HEK293 (cell line): ENCODE measurements at regions not wholly inside any gene's neighbourhood (a gene's known extent, or its start where the extent isn't known, plus 50 kb on each side); places are given as distances from the start of the nearest gene placed in this dataset.

Experiments used
- CTCF ChIA-PET: fragments of 350-600 bp; formaldehyde crosslinking; extraction: SDS; loops from one replicate; lab custom pipeline; 2021; ENCODE audit warnings: antibody characterized with exemption; lab: Yijun Ruan, JAX
- POLR2A ChIA-PET: fragments of 300-600 bp; formaldehyde crosslinking; extraction: SDS; loops from one replicate; lab custom pipeline; 2020; ENCODE audit warnings: antibody characterized with exemption, inconsistent platforms; lab: Yijun Ruan, JAX
- H3K27ac ChIP-seq: fragments of 200-500 bp; sonication (Bioruptor generic); 2 replicates; pipeline ENCODE4 v1.5.1; 2014; ENCODE audit warnings: low read depth, low read length, control low read depth, inconsistent platforms; ENCODE audit errors: extremely low read depth
- H3K36me3 ChIP-seq, 2 experiments: fragments of 200-500 bp in 1 of 2; sonication (Bioruptor generic) in 1 of 2; 1 replicate in 1 of 2; 2 replicates in 1 of 2; pipeline ENCODE4 v1.5.1; 2014 to 2017; ENCODE audit warnings: inconsistent platforms in 2 of 2, low read length in 2 of 2; ENCODE audit not compliant: control insufficient read depth in 2 of 2, insufficient read depth in 1 of 2
- H3K4me1 ChIP-seq: fragments of 200-500 bp; sonication (Bioruptor generic); 2 replicates; pipeline ENCODE4 v1.5.1; 2014; ENCODE audit warnings: mild to moderate bottlenecking, low read length, inconsistent platforms; ENCODE audit not compliant: control insufficient read depth, insufficient read depth
- H3K4me3 ChIP-seq: 2 replicates; pipeline ENCODE4 v1.5.1; 2011; ENCODE audit warnings: low read depth, mild to moderate bottlenecking, control low read depth, low read length, moderate library complexity
- H3K9me3 ChIP-seq: fragments of 200-500 bp; sonication (Bioruptor generic); 2 replicates; pipeline ENCODE4 v1.5.1; 2014; ENCODE audit warnings: low read depth, low read length, inconsistent platforms; ENCODE audit not compliant: control insufficient read depth, insufficient read depth
- KLF10 ChIP-seq: fragments of 450-650 bp; IDR thresholded peaks from 2 replicates; pipeline ENCODE4 v1.5.1; 2018; ENCODE audit warnings: missing biosample characterization, mild to moderate bottlenecking, missing genetic modification characterization
- OVOL3 ChIP-seq: fragments of 450-650 bp; formaldehyde crosslinking; IDR thresholded peaks from 2 replicates; pipeline ENCODE4 v1.5.1; 2016; ENCODE audit warnings: missing biosample characterization, missing genetic modification characterization
- TSHZ1 ChIP-seq: fragments of 450-650 bp; formaldehyde crosslinking; IDR thresholded peaks from 2 replicates; pipeline ENCODE4 v1.5.1; 2016; ENCODE audit warnings: missing biosample characterization, missing genetic modification characterization, borderline replicate concordance
- ZBTB6 ChIP-seq: fragments of 450-650 bp; formaldehyde crosslinking; IDR thresholded peaks from 2 replicates; pipeline ENCODE4 v1.5.1; 2017; ENCODE audit warnings: missing biosample characterization, missing genetic modification characterization
- ZNF2 ChIP-seq: fragments of 450-650 bp; formaldehyde crosslinking; IDR thresholded peaks from 2 replicates; pipeline ENCODE4 v1.5.1; 2016; ENCODE audit warnings: missing biosample characterization, missing genetic modification characterization
- ZNF23 ChIP-seq: fragments of 450-650 bp; formaldehyde crosslinking; IDR thresholded peaks from 2 replicates; pipeline ENCODE4 v1.5.1; 2016; ENCODE audit warnings: missing biosample characterization, missing genetic modification characterization, borderline replicate concordance
- ZNF274 ChIP-seq, 2 experiments: fragments of 200-500 bp in 1 of 2; fragments of 450-650 bp in 1 of 2; sonication (Bioruptor generic) in 1 of 2; formaldehyde crosslinking in 1 of 2; IDR thresholded peaks; 2 replicates each; pipeline versions ENCODE4 v1.5.1 to v1.6.1; 2014 to 2016; ENCODE audit warnings: borderline replicate concordance in 1 of 2, inconsistent platforms in 1 of 2, low read length in 1 of 2, missing biosample characterization in 1 of 2, missing genetic modification characterization in 1 of 2
- ZNF335 ChIP-seq: fragments of 450-650 bp; formaldehyde crosslinking; conservative IDR thresholded peaks from 2 replicates; pipeline ENCODE4 v1.5.1; 2016; ENCODE audit warnings: missing biosample characterization, missing genetic modification characterization
- ZNF350 ChIP-seq: fragments of 450-650 bp; formaldehyde crosslinking; IDR thresholded peaks from 2 replicates; pipeline ENCODE4 v1.5.0; 2017; ENCODE audit warnings: missing biosample characterization, mild to moderate bottlenecking, missing genetic modification characterization
- ZNF449 ChIP-seq: fragments of 450-650 bp; formaldehyde crosslinking; IDR thresholded peaks from 2 replicates; pipeline ENCODE4 v1.5.1; 2017; ENCODE audit warnings: missing biosample characterization, mild to moderate bottlenecking, missing genetic modification characterization, moderate library complexity
- ZNF548 ChIP-seq: fragments of 450-650 bp; formaldehyde crosslinking; IDR thresholded peaks from 2 replicates; pipeline ENCODE4 v1.5.1; 2016; ENCODE audit warnings: missing biosample characterization, missing genetic modification characterization
- ZNF555 ChIP-seq: fragments of 450-650 bp; formaldehyde crosslinking; conservative IDR thresholded peaks from 2 replicates; pipeline ENCODE4 v1.5.1; 2017; ENCODE audit warnings: missing biosample characterization, mild to moderate bottlenecking, missing genetic modification characterization, inconsistent platforms
- ZNF626 ChIP-seq: fragments of 450-650 bp; sonication (Bioruptor Pico); formaldehyde crosslinking; IDR thresholded peaks from 2 replicates; pipeline ENCODE4 v1.5.1; 2018; ENCODE audit warnings: missing biosample characterization, missing genetic modification characterization, inconsistent platforms
- ZNF658 ChIP-seq: fragments of 450-650 bp; formaldehyde crosslinking; IDR thresholded peaks from 2 replicates; pipeline ENCODE4; 2016; ENCODE audit warnings: missing biosample characterization, missing genetic modification characterization
- ZNF76 ChIP-seq: fragments of 450-650 bp; formaldehyde crosslinking; IDR thresholded peaks from 2 replicates; pipeline ENCODE4; 2016; ENCODE audit warnings: low read depth, missing biosample characterization, missing genetic modification characterization, borderline replicate concordance
- ZNF843 ChIP-seq: fragments of 450-650 bp; formaldehyde crosslinking; IDR thresholded peaks from 2 replicates; pipeline ENCODE4 v1.5.1; 2016; ENCODE audit warnings: missing biosample characterization, missing genetic modification characterization
- ZSCAN18 ChIP-seq: fragments of 450-650 bp; formaldehyde crosslinking; IDR thresholded peaks from 2 replicates; pipeline ENCODE4 v1.5.1; 2016; ENCODE audit warnings: missing biosample characterization, missing genetic modification characterization
- TF ChIP-seq, protein P1 (sequence below): fragments of 450-650 bp; formaldehyde crosslinking; IDR thresholded peaks from 2 replicates; pipeline ENCODE4 v1.5.1; 2016; ENCODE audit warnings: missing biosample characterization, missing genetic modification characterization
- TF ChIP-seq, protein P2 (sequence below): fragments of 450-650 bp; formaldehyde crosslinking; IDR thresholded peaks from 2 replicates; pipeline ENCODE4 v1.5.1; 2017; ENCODE audit warnings: missing biosample characterization, missing genetic modification characterization
- TF ChIP-seq, protein P3 (sequence below): fragments of 450-650 bp; formaldehyde crosslinking; IDR thresholded peaks from 2 replicates; pipeline ENCODE4 v1.5.1; 2016; ENCODE audit warnings: missing biosample characterization, missing genetic modification characterization

DNA sequence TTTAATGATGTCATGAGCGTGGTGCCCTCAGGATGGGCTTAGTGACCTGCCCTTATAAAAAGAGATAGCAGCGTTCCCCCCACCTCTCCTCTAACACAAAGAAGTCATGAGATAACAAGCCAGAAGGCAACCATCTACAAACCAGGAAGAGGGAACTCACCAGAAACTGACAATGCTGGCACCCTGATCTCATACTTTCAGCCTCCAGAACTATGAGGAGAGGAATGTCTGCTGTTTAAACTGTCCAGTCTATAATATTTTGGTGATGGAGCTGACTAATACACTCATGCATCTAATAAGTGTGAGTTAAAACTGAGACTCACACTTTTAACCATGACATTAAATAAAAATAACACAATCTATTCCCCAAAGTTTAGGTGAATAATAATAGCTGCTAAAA, 156.1 kb upstream of the SPEF2 start:
- TF ChIP-seq ZBTB6 (tag by site-specific recombination) (no peak), ZNF626 (tag by site-specific recombination) (no peak), ZNF23 (tag by site-specific recombination) (no peak), ZNF449 (tag by site-specific recombination) (no peak), ZNF843 (tag by site-specific recombination) (no peak), KLF10 (tag by site-specific recombination) (no peak), TSHZ1 (tag by site-specific recombination) (no peak), ZNF548 (tag by site-specific recombination) (no peak), ZNF335 (tag by site-specific recombination) (no peak), ZNF555 (tag by site-specific recombination) (no peak), OVOL3 (tag by site-specific recombination) (no peak), ZNF76 (tag by site-specific recombination) (no peak), ZNF658 (tag by site-specific recombination) (no peak), ZNF2 (no peak), ZSCAN18 (tag by site-specific recombination) (no peak), ZNF274 (IDR thresholded peaks at IDR 0.05; ENCODE audit: low read length) (no peak), ZNF274 (tag by site-specific recombination; IDR thresholded peaks at IDR 0.05; ENCODE audit: borderline replicate concordance) (no peak), ZNF350 (tag by site-specific recombination) (no peak)
- TF ChIP-seq, protein P1, sequence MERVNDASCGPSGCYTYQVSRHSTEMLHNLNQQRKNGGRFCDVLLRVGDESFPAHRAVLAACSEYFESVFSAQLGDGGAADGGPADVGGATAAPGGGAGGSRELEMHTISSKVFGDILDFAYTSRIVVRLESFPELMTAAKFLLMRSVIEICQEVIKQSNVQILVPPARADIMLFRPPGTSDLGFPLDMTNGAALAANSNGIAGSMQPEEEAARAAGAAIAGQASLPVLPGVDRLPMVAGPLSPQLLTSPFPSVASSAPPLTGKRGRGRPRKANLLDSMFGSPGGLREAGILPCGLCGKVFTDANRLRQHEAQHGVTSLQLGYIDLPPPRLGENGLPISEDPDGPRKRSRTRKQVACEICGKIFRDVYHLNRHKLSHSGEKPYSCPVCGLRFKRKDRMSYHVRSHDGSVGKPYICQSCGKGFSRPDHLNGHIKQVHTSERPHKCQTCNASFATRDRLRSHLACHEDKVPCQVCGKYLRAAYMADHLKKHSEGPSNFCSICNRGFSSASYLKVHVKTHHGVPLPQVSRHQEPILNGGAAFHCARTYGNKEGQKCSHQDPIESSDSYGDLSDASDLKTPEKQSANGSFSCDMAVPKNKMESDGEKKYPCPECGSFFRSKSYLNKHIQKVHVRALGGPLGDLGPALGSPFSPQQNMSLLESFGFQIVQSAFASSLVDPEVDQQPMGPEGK (tag by site-specific recombination): no peak
- TF ChIP-seq, protein P2, sequence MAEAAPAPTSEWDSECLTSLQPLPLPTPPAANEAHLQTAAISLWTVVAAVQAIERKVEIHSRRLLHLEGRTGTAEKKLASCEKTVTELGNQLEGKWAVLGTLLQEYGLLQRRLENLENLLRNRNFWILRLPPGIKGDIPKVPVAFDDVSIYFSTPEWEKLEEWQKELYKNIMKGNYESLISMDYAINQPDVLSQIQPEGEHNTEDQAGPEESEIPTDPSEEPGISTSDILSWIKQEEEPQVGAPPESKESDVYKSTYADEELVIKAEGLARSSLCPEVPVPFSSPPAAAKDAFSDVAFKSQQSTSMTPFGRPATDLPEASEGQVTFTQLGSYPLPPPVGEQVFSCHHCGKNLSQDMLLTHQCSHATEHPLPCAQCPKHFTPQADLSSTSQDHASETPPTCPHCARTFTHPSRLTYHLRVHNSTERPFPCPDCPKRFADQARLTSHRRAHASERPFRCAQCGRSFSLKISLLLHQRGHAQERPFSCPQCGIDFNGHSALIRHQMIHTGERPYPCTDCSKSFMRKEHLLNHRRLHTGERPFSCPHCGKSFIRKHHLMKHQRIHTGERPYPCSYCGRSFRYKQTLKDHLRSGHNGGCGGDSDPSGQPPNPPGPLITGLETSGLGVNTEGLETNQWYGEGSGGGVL (tag by site-specific recombination): no peak
- TF ChIP-seq, protein P3, sequence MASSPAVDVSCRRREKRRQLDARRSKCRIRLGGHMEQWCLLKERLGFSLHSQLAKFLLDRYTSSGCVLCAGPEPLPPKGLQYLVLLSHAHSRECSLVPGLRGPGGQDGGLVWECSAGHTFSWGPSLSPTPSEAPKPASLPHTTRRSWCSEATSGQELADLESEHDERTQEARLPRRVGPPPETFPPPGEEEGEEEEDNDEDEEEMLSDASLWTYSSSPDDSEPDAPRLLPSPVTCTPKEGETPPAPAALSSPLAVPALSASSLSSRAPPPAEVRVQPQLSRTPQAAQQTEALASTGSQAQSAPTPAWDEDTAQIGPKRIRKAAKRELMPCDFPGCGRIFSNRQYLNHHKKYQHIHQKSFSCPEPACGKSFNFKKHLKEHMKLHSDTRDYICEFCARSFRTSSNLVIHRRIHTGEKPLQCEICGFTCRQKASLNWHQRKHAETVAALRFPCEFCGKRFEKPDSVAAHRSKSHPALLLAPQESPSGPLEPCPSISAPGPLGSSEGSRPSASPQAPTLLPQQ: no peak
- no peaks in the 10 kb centered on the region for H3K36me3 ChIP-seq
- ChIA-PET POLR2A (no interaction called here), CTCF (interaction anchor here (0.6 to 0.7 kb wide), 2 partner anchors 352 to 371 kb away, joined by 3 to 4 read pairs; no protein-coding TSS in a partner anchor)
- H3K4me3 ChIP-seq: no peak overlapping the region
- H3K27ac ChIP-seq: no peak overlapping the region
- no peaks in the 10 kb centered on the region for H3K9me3 ChIP-seq
- no peaks in the 10 kb centered on the region for H3K4me1 ChIP-seq
